PC-3 (cell line): ENCODE measurements at regions not wholly inside any gene's neighbourhood (a gene's known extent, or its start where the extent isn't known, plus 50 kb on each side); places are given as distances from the start of the nearest gene placed in this dataset.

Experiments
- ATAC-seq: fragments of 200-7000 bp; cut with Tn5 transposase; 2 replicates; pipeline ENCODE4 v1.9.1; 2020; ENCODE audit warnings: mild to moderate bottlenecking, moderate library complexity
- BruUV-seq: library from RNA; stranded (reverse); fragments of 400-500 nt; replicated peaks from 2 replicates; lab custom pipeline; 2021; lab: Mats Ljungman, UMichigan
- CTCF ChIA-PET: fragments of 300-600 bp; sonication (Branson Sonifier 250); formaldehyde crosslinking; loops from one replicate; lab custom pipeline; 2022; ENCODE audit warnings: antibody characterized with exemption; lab: Charles Lee
- POLR2A ChIA-PET: fragments of 300-600 bp; sonication (Branson Sonifier 250); formaldehyde crosslinking; loops from one replicate; lab custom pipeline; 2022; ENCODE audit warnings: antibody characterized with exemption; ENCODE audit not compliant: unreplicated experiment; lab: Charles Lee
- DNase-seq: peaks from one replicate; pipeline ENCODE4 v3.0.0-alpha.2; 2015
- H2AFZ ChIP-seq: fragments of 300-600 bp; sonication (generic); 2 replicates; pipeline ENCODE4 v1.6.0; 2016; ENCODE audit warnings: antibody characterized with exemption, low read length
- H3F3A ChIP-seq: fragments of 300-600 bp; sonication (generic); one replicate; pipeline ENCODE4 v1.6.0; 2017; ENCODE audit warnings: antibody characterized with exemption, low read length, control low read depth, mild to moderate bottlenecking; ENCODE audit not compliant: unreplicated experiment
- H3K27ac ChIP-seq: fragments of 300-600 bp; sonication (generic); 2 replicates; pipeline ENCODE4 v1.5.1; 2016; ENCODE audit warnings: mild to moderate bottlenecking, low read length
- H3K27me3 ChIP-seq: fragments of 300-600 bp; sonication (generic); 2 replicates; pipeline ENCODE4 v1.6.1; 2016; ENCODE audit warnings: low read length, mixed read lengths
- H3K36me3 ChIP-seq: fragments of 300-600 bp; sonication (generic); 2 replicates; pipeline ENCODE4 v1.6.1; 2016; ENCODE audit warnings: low read depth, mixed run types, low read length, mixed read lengths
- H3K4me1 ChIP-seq: fragments of 300-600 bp; sonication (generic); 2 replicates; pipeline ENCODE4 v1.5.1; 2016; ENCODE audit warnings: low read length; ENCODE audit not compliant: insufficient read depth
- H3K4me2 ChIP-seq: fragments of 300-600 bp; sonication (generic); 2 replicates; pipeline ENCODE4 v1.6.0; 2016; ENCODE audit warnings: low read length
- H3K4me3 ChIP-seq: fragments of 300-600 bp; sonication (generic); 2 replicates; pipeline ENCODE4 v1.5.1; 2016; ENCODE audit warnings: mild to moderate bottlenecking, low read length, mixed read lengths
- H3K79me2 ChIP-seq: fragments of 300-600 bp; sonication (generic); 2 replicates; pipeline ENCODE4 v1.6.1; 2017; ENCODE audit warnings: low read length, mixed read lengths
- H3K9ac ChIP-seq: fragments of 300-600 bp; sonication (generic); 2 replicates; pipeline ENCODE4 v1.6.0; 2016; ENCODE audit warnings: mild to moderate bottlenecking, low read length
- H3K9me2 ChIP-seq: fragments of 300-600 bp; sonication (generic); replicated peaks from 2 replicates; pipeline ENCODE4 v1.6.1; 2016; ENCODE audit warnings: mixed run types, low read length, mixed read lengths
- H3K9me3 ChIP-seq: fragments of 300-600 bp; sonication (generic); 2 replicates; pipeline ENCODE4 v1.6.1; 2016; ENCODE audit warnings: low read length, mixed read lengths
- H4K20me1 ChIP-seq: fragments of 300-600 bp; sonication (generic); 2 replicates; pipeline ENCODE4 v1.6.1; 2016; ENCODE audit warnings: low read length, mixed read lengths
- CTCF ChIP-seq: fragments of 300-600 bp; sonication (generic); conservative IDR thresholded peaks from 2 replicates; pipeline ENCODE4 v1.5.1; 2017; ENCODE audit warnings: antibody characterized with exemption, low read depth, mild to moderate bottlenecking, low read length
- EZH2 ChIP-seq: fragments of 300-600 bp; sonication (generic); IDR thresholded peaks from one replicate; pipeline ENCODE4 v1.6.1; 2017; ENCODE audit warnings: antibody characterized with exemption, mild to moderate bottlenecking, low read length; ENCODE audit not compliant: unreplicated experiment
- EZH2phosphoT487 ChIP-seq: fragments of 300-600 bp; sonication (generic); IDR thresholded peaks from 2 replicates; pipeline ENCODE4 v1.6.1; 2018; ENCODE audit warnings: mild to moderate bottlenecking, antibody characterized with exemption, low read length, borderline replicate concordance
- intact Hi-C: fragments of 100-400 bp; cut with micrococcal nuclease; formaldehyde crosslinking; loops from 2 replicates; pipeline ENCODE4 v1.9.0; 2023

GRCh38 chr3:17928502-17929145 lies 186.2 kb upstream of the TBC1D5 start:
- Histone ChIP-seq H3K27me3 (no peaks in the 10 kb centered on the region), H3K9me3 (no peaks in the 10 kb centered on the region), H3F3A (no peaks in the 10 kb centered on the region), H3K4me3 (no peak overlapping the region), H2AFZ (no peak overlapping the region), H3K36me3 (no peaks in the 10 kb centered on the region), H3K9ac (no peak overlapping the region), H3K79me2 (no peaks in the 10 kb centered on the region), H3K27ac (no peak overlapping the region), H4K20me1 (no peaks in the 10 kb centered on the region), H3K4me2 (no peak overlapping the region), H3K9me2 (no peaks in the 10 kb centered on the region), H3K4me1 (no peaks in the 10 kb centered on the region; the same call in 1 of the 2 replicates)
- DNase-seq (no peak), ATAC-seq (no peak)
- BruUV-seq, result no TSS peak
- ChIA-PET CTCF (no interaction called here), POLR2A (no interaction called here)
- TF ChIP-seq EZH2 (no peak), CTCF (no peak), EZH2phosphoT487 (no peak)
- intact Hi-C loops, result no loop called here

GRCh38 chr3:17927036-17927435 lies 184.6 kb upstream of the TBC1D5 start:
- DNase-seq, result no peak
- no peak overlapping the region for H3K4me3 ChIP-seq
- H3K9ac ChIP-seq, result no peak overlapping the region
- ChIA-PET CTCF (no interaction called here), POLR2A (no interaction called here)
- no peak overlapping the region for H3K27ac ChIP-seq
- ATAC-seq, result no peak
- no peaks in the 10 kb centered on the region for H3K4me1 ChIP-seq
- H4K20me1 ChIP-seq, result no peaks in the 10 kb centered on the region
- no peak for TF ChIP-seq EZH2phosphoT487
- intact Hi-C loops, result no loop called here
- no peaks in the 10 kb centered on the region for H3K36me3 ChIP-seq
- no peaks in the 10 kb centered on the region for H3K9me3 ChIP-seq
- no peaks in the 10 kb centered on the region for H3K79me2 ChIP-seq
- no peak overlapping the region for H2AFZ ChIP-seq
- no peaks in the 10 kb centered on the region for H3K27me3 ChIP-seq
- no TSS peak for BruUV-seq
- no peaks in the 10 kb centered on the region for H3K9me2 ChIP-seq
- H3K4me2 ChIP-seq, result no peak overlapping the region
- H3F3A ChIP-seq, result no peaks in the 10 kb centered on the region

- ATAC-seq (peak; percentile 99), DNase-seq (peak; percentile 78)
- Histone ChIP-seq H4K20me1 (no peaks in the 10 kb centered on the region), H2AFZ (no peak overlapping the region), H3K36me3 (no peaks in the 10 kb centered on the region), H3K9me3 (no peaks in the 10 kb centered on the region), H3K4me2 (no peak overlapping the region), H3K27me3 (no peaks in the 10 kb centered on the region), H3K4me3 (no peak overlapping the region), H3K9me2 (no peaks in the 10 kb centered on the region), H3K9ac (no peak overlapping the region), H3K79me2 (no peaks in the 10 kb centered on the region), H3K27ac (no peak overlapping the region), H3K4me1 (0 out of 2 replicates have a peak, but pooled peaks cover 4% of the 10 kb centered on the region), H3F3A (no peaks in the 10 kb centered on the region)
- TF ChIP-seq EZH2 (no peak), EZH2phosphoT487 (no peak), CTCF (no peak)
- intact Hi-C loops, result loop anchor here (5.0 kb wide), 1 partner anchor 57 kb away; no protein-coding TSS in a partner anchor
- no TSS peak for BruUV-seq
- ChIA-PET POLR2A (no interaction called here), CTCF (no interaction called here)
Measured at GRCh38 chr3:17915341-17915740, 172.9 kb upstream of the TBC1D5 start.
